ENCODE measurements at regions not wholly inside any gene's neighbourhood (a gene's known extent, or its start where the extent isn't known, plus 50 kb on each side); places are given as distances from the start of the nearest gene placed in this dataset.

DNA sequence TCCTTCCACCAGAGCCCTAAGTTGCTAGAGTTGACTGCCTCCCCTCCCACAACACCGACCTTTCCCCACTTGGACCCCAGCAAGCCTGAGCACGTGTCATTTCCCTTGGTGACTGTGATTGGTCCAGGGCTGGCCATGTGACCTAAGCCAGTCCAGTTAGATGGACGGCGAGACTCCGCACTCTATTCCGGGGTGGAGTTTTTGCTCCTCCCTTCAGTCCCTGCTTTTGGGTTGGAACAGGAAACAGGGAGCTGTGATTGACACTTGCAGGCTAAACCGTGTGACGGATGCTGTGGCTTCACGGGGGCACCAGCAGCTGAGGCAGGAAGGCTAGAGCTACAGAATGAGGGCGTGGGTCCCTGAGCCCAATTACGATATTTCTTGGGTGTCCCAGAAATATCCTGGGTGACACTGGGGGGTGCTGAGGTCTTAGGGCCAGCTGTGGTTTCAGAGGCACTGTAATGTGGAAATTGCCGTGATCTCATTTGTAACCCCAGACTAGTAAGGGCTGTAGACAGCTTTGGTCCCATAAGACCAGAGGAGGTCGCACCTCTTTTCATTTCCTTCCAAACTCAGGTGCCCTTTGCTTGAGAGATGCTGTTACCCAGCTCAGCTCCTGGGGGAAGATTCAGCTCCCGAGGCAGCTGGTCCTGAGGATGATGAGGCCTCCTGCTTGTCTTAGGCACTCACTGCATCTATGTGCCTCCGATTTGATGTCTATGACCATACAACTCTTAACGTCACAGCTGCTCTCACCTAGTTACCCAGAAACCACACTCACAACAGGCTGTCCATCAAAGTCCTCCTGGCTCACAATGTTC lies 102.7 kb upstream of the NPTX2 start:
- no peak for DNase-seq

DNA sequence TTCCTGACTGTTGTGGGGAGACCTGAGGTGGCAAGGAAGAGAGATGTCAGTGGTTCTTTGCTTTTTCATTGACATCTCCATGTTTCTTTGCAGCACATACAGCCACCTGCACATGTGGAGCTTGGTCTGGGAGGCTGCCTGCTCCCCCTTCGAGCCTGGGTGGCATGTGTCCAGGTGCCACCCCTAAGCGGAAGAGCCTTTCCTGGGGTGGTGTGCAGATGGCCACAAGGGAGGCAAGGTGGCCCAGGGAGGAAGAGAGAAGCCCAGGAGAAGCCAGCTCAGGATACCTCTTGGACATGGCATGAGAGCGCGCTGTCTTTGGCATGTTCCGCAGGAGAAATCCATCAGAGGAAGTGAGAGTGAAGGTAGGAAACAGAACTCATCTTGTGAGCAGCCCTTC lies 105.9 kb upstream of the NPTX2 start:
- no peak for DNase-seq

DNA sequence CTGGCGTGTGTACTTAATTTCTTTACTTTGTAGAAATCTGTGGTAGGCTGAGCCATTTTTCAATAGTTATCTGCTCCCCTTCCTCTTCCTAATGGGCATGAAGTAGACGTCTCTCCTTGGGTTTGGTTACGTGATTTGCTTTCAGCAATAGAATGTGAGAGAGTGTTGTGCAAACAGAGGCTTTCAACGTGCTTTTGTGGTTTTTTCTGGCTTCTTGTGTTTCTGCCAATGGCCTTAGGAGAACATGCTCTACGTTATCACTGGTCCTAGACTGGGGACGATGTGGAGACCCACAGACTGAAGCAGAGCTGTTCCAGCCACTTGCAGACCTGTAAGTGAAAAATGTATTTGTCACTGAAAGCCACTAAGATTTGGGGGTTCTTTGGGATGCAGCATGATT lies 107.2 kb upstream of the NPTX2 start:
- DNase-seq = no peak

DNA sequence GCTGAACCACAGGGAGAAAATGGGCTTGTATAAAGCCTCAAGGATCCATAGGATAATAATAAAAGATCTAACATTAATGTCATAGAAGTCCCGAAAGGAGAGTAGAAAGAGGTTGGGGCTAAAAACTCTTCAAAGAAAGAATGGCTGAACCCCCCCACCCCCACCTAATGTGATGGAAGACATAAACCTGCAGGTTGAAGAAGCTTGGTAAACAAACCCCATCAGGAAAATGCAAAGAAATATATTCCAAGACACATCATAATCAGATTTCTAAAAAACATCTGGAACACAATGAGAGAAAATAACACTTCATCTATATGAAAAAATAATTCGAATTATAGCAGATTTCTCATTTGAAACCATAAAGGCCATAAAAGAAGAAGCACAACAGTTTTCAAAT lies 105.6 kb upstream of the BAIAP2L1 start:
- no peak for DNase-seq

DNA sequence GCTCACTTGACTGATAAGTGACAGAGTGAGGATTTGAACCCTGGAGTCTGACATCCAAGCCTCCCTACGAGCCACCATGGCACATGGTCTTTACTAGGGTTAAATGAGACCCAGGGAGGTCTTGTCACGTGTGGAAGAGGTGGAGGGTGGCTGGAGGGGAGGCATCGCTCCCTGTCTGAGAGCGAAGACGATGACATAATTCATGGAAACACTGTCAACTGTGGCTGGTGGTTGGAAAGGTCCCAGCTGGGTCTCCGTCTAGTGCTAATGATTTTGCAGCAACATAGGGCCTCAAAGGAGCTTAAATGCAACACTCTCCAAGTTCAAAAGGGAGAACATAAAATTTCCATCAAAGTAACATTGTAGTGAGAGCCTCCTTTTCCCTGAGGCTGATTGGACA lies 99.9 kb upstream of the BAIAP2L1 start:
- no peak for DNase-seq

DNA sequence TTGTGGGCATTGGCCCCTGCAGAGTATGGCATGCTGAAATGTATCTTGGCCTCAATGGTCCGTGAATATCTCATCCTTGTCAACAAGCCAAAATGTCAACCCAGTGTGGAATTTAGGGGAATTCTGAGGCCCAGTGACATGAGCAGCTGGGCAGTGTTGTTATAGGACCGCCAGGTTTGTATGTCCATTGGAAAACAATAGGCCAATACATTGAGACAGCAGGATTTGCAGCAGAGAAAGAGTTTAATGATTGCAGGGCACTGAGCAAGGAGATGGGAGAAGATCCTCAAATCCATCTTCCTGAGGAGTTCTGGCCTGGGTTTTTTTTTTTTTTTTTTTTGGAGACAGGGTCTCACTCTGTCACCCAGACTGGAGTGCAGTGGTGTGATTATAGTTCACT lies 95.7 kb upstream of the BAIAP2L1 start:
- DNase-seq = no peak

DNA sequence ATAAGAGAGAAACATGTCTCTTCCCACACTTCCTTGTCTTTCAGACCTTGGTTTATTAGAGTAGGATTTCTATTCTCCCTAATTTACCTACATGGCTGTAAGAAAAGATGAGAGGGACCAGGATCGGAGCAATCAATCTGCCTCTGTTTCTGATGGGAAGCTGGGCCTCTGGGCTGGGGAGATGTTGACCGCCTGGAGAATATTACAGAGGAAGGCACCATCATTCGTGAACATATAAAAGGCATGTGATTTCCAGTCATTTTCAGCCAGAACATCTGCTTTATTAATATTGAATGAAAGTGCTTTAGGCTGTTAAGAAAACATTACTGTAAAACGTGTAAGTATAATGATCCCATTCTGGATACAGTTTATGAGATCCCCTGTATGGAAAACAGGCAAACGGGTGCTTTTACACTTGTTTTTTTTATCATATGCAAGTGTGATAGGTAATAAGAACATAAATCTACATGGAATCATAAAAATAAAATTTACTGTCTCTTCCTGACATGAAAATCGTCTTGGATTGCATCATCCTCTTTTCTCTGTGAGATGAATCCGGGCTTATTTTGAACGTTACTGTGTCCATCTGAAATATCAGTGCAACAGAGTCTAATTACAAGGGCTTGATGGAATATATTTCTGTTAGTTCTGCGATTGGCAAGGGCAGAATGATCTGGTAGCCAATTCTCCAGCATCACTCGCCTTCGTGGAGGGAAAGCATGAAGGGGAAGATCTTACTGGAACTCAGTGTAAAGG lies 94.5 kb upstream of the BAIAP2L1 start:
- no peak for DNase-seq

DNA sequence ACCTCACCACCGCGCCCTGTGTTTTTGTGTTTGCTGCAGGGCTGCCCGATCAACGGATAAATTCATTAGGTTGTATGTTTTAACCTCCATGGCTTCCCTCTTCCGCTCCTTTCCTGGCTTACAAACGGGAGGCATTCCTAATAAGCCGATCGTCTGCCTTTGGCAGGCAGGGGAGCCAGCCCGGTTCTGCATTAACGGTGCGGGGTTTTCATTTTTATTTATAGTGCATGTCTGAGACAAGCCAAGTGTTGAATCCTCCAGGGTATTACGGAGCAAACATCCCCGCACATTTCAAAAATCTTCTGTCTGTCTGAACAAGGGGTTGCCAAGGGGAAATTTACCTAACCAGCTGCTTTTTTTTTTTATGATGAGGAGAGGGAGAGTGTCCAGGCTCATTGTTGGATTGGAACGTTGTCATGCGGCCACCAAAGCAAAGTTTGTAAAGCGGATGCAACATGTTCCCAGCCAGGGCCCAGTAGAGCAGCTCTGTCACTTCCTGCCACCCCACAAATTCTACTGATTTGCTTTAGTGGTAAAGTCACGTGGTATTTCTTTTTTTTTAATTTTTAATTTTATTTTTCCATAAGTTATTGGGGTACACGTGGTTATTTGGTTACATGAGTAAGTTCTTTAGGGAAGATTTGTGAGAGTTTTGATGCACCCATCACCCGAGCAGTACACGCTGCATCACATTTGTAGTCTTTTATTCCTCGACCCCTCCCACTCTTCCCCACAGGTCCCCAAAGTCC lies 92.3 kb upstream of the BAIAP2L1 start:
- no peak for DNase-seq

DNA sequence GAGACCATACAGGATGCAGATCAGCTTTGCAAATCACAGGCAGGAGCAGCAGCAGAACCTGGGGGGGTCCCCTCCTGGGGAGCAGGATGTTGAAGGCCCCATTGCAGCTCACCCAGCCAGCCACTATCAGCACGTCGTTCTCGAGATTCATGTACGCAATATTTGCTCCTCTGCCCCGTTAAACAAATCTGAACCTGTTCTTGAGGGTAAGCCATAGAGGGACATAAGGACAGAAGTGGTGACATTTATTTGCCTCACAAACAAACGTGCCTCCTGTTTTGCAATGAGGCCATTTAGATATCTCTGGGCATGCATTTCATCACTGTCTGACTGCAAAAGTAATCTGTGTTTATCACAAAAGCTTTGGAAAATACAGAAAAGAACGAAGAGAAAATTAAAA lies 87.3 kb upstream of the BAIAP2L1 start:
- DNase-seq = no peak

DNA sequence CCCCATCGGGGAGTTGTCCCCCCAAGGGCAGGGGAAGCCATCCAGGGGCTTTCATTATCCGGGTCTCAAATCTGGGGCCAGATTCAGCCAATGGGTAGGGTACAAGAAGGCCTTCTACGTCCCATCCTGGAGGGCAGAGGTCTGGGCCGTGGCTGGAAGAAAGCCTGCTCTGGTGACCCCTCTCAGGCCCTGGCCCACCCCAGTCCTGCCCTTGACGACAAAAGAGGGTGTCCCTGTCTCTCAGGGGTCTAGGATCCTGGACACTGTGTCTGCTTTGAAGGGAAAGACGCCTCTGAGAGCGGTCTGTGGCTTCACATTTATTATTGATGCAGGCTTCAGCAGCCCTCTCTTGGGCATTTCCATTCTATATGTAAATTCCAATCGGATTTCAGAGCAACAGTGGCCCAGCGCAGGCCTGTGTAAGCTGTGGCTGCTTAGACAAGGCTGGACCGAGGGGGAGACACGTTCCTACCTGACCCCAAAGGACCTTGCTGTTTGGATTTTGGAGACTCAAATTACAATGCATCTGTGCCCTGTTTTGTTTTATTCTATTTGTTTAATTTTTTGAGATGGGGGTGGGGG lies 83.2 kb upstream of the BAIAP2L1 start:
- no peak for DNase-seq

DNA sequence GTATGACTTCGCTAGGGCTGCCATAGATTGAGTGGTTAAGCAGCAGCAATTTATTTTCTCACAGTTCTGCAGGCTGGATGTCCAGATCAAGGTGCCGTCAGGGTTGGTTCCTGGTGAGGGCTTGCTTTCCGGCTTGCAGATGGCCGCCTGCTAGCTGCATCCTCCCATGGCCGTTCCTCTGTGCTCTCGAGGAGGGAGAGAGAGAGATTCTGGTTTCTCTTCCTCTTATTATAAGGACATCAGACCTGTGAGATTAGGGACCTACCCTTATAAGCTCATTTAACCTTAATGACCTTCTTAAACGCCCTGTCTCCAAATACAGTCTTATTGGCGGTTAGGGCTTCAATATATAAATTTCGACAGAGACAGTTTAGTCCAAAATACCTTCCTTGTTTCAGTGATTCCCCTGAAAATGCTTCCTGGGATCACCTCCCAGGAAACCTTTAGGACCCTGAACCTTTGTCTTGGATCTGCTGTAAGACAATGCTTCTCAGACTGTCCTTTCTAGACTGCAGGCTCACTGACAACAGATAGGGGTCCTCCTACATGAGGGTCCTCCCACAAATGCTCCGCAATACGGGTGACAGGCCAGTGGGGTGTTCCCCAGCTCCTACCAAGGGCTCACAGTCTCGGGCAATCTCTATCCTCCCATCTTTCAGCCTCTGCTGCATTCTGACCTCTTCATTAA lies 82.5 kb upstream of the BAIAP2L1 start:
- no peak for DNase-seq

DNA sequence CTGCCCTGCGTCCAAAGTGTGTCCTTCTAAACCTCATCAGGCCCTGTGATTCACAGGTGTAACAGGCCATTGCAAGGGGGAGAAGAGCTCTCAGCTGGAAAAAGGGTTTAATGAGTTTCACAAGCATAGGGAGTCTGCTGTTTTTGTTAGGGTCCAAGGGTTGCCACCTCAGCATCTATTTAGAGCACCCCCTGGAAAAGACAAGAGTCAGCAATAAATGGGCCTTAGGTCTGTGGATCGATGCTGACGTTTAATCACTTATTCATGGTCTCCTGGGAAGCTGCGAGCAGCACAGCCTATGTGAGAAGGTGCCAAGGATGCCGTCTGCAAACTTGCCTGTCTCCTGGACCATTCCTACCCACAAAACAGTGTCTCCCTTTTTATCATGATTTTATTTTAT lies 78.4 kb upstream of the BAIAP2L1 start:
- no peak for DNase-seq

DNA sequence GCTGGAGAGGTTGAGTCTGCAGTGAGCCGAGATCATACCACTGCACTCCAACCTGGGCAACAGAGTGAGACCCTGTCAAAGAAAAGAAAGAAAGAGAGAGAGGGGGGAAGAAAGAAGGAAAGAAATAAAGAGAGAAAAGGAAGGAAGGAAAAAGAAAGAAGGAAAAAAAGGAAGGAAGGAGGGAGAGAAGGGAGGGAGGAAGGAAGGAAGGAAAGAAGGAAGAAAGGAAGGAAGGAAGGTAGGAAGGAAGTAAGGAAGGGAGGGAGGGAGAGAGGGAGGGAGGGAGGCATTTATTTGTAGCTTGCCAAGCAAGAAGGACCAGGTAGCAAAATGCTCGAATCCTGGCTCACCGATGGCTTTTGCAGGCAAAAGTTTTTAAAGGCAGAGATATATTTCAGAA lies 74.5 kb upstream of the BAIAP2L1 start:
- no peak for DNase-seq

DNA sequence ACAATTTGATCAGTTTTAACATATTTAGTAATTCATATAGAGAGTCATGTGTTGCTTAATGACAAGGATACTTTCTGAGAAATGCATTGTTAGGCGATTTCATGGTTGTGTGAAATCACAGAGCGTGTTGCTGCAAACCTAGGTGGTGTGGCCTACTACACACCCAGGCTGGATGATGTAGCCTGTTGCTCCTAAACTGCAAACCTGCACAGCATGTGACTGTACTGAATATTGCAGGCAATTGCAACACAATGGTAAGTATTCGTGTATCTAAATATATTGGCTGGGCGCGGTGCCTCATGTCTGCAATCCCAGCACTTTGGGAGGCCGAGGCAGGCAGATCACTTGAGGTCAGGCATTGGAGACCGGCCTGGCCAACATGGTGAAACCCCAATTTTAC lies 73.7 kb upstream of the BAIAP2L1 start:
- DNase-seq = no peak

DNA sequence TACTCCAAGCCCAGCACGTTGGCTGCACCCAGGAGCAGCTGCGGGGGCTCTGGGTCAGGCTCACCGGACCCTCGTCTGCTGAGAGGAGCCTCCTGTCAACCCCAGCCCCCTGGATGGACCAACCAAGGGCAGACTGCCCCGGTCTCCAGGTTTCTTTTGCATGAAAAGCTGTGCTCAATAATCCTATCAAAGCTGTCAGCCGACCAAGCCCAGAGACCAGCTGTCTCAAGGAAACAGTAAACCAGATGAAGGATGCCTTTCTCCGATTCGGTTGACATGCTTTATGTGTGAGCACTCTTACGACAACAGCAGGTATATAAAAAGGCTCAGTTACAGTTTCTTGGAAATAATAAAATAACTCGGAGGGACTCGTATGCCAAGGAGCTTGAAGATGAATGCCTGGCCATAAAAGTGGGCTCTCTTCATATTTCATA lies 71.6 kb upstream of the BAIAP2L1 start:
- DNase-seq = no peak

DNA sequence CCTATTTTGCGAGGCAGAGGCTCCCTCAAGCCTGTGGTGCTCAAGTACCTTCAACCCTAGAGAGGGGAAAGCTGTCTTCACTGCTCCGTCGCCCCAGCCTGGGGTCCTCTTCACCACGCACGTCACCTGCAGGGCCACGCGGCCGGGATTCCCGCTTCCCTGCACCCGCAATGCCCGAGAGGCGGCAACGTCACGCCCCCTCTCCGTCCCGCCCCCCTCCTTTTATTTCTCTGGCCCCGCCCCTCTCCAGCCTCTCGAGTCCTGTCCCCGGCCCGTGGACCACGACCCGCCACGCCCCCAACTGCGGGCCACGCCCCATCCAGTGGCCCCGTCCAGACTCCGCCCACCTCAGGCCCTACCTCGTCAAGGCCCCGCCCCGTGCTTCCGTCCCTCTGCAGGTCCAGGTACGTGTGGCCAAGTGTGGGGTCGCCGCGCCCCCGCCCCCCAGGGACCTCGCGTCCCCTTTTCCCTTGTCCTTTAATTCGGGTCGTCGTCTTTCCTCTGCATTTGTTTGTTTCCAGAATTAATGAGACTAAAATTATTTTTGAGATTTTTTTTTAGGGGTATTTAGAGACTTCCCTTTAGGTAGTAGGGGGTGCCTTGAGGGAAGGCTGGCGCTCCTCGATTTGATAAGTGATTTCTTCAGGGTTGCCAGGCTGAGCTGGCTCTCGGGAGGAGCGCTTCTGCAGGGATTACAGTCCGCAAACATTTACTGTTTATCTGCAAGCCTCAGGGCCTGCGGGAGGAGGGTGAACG lies 69.8 kb upstream of the BAIAP2L1 start:
- DNase-seq = peak; percentile 11

DNA sequence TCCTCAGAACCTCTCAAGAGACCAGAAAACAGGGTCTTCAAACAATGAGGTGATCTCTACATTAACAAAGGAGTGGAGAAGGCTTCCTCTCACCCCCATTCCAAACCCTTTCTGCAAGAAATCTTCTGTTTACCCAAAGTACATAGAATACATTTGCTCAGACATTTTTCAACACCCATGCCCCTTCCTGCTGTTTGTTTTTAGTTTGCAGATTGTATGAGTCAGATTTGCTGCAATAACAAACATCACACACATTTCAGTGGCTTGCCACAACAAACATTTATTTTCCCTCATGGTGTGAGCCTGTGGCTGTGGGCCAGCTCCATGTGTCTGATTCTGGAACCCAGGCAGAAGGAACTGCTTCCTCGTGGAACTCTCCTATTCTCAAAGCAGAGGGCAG lies 68.2 kb upstream of the BAIAP2L1 start:
- no peak for DNase-seq

DNA sequence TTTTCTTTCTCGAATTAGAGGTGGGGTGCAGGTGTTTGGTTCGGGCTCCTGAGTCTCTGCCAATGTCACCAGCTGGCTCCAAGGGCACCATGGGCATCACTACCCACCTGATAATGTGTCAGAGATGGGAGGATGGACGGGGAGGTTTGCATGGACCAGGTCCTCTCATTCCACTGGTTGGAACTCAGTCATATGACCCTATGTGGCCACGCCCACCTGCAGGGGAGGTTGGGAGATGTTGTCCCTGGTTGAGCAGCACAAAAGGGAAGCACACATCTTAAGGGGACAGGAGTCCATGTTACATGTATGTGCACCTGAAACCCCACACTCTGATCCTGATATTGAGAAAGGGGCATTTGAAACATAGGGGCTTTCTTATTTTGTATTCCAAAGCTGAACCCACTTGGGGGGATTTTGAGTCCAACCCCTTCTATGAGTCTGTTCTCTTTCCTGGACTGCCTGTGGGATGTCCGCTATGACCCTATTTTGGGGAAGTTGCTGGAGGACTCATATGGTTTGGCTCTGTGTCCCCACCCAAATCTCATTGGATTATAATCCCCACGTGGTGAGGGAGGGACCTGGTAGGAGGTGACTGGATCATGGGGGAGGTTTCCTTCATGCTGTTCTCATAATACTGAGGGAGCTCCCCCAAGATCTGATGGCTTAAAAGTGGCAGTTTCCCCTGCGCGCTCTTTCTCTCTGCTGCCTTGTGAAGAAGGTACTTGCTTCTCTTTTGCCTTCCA lies 66.9 kb upstream of the BAIAP2L1 start:
- no peak for DNase-seq

DNA sequence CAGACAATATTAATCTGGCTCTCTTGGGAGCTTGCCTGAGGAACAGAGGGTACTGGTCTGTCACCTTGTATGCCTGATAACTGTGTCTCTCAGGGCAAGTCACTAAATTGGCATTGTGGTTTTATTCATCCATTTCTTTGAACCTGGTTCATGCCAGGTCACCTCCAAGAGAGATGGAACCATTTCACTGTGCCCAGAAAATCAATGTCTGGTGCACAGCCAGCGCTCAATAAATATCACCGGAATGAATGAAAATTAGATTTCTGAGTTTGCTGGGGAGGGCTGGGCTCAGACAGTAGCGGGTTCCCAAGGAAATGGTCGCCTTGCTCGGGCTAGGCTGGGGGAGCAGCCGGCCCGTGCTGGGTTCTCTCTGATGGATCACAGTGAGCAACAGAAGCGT lies 64.1 kb upstream of the BAIAP2L1 start:
- DNase-seq = no peak

DNA sequence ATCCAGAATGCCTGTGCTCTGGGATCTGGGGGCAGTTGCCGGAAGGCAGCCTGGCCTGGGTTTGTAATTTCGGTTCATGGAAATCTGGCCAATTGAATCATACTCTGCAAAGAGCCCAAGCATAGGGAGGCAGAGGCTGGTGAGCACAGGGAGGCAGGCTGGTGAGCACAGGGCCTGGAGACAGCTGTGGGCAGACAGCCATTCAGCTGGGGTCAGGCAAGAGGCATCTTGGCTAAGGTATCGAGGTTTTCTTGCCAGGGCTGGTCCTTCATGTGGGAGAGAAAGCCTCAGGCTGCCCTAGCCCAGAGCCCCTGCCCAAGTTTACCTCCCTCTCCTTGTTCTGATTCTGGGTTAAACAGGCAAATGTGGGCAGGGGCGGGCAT lies 63.7 kb upstream of the BAIAP2L1 start:
- DNase-seq = no peak

DNA sequence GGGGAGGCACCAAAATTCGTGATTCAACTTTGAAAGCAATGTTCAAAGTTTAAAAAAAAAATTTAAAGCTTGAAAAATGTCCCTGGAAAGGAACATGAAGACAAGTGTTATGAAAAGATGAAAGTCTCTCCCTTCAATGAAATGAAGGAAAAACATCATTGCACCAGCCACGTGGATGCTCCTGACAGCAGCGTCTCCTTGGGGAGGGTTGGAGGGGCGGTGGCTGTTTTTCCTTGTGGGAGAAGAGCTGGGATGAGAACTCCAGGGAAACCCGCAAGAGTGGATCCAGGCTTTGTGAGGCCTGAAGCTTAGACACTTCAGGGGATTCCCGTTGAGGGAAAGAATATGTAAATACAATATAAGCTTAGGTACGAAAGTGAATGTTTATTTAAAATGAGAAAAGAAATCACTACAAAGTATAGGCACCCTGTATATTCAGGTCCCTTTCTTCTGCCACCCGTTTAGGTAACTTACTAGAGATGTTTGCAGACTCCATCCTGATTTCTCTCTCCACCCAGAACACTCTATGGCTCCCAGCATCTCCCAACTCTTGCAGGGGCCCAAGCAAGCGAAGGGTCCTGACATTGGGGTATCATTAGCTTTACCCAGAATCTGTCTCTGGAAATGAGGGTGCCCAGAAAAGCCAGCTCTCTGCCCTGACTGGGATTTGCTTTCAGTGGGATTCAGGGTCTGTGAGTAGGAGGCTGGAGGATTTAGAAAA lies 63.1 kb upstream of the BAIAP2L1 start:
- DNase-seq = no peak
